Neural cell (in vitro differentiated cells): ENCODE measurements at regions not wholly inside any gene's neighbourhood (a gene's known extent, or its start where the extent isn't known, plus 50 kb on each side); places are given as distances from the start of the nearest gene placed in this dataset.

Experiments
- H2AFZ ChIP-seq: fragments of 200-600, 300-800 bp; sonication (generic), shearing (Covaris generic); 2 replicates; pipeline ENCODE4 v1.6.0; 2014; ENCODE audit warnings: low read depth, mild to moderate bottlenecking, antibody characterized with exemption, low read length, moderate library complexity
- H3F3A ChIP-seq: fragments of 200-600 bp; shearing (Covaris generic); 2 replicates; pipeline ENCODE4 v1.6.1; 2016; ENCODE audit warnings: mild to moderate bottlenecking, moderate library complexity, mixed read lengths, antibody characterized with exemption, low read length; ENCODE audit not compliant: insufficient read depth, poor library complexity, severe bottlenecking
- H3K27ac ChIP-seq: fragments of 200-600, 300-800 bp; sonication (generic), shearing (Covaris generic); 2 replicates; pipeline ENCODE4 v1.5.1; 2014; ENCODE audit warnings: mild to moderate bottlenecking, low read length, moderate library complexity
- H3K27me3 ChIP-seq: fragments of 300-800, 200-600 bp; sonication (generic), shearing (Covaris generic); 2 replicates; pipeline ENCODE4 v1.6.0; 2014; ENCODE audit warnings: mild to moderate bottlenecking, low read depth, low read length, moderate library complexity; ENCODE audit not compliant: insufficient read depth
- H3K36me3 ChIP-seq: fragments of 300-800, 200-600 bp; sonication (generic), shearing (Covaris generic); 2 replicates; pipeline ENCODE4 v1.5.1; 2014; ENCODE audit warnings: mild to moderate bottlenecking, antibody characterized with exemption, low read length, moderate library complexity; ENCODE audit not compliant: insufficient read depth
- H3K4me2 ChIP-seq: fragments of 300-800, 200-600 bp; sonication (generic), shearing (Covaris generic); 2 replicates; pipeline ENCODE4 v1.6.0; 2014; ENCODE audit warnings: mild to moderate bottlenecking, low read length
- H3K4me3 ChIP-seq: fragments of 300-800, 200-600 bp; sonication (generic), shearing (Covaris generic); 2 replicates; pipeline ENCODE4 v1.5.1; 2014; ENCODE audit warnings: mild to moderate bottlenecking, low read length, moderate library complexity
- H3K79me2 ChIP-seq: fragments of 200-600 bp; shearing (Covaris generic); replicated peaks from 2 replicates; pipeline ENCODE4 v1.6.0; 2014; ENCODE audit warnings: mild to moderate bottlenecking, low read length, moderate library complexity; ENCODE audit not compliant: insufficient read depth
- H3K9ac ChIP-seq: fragments of 300-800, 200-600 bp; sonication (generic), shearing (Covaris generic); 2 replicates; pipeline ENCODE4 v1.6.1; 2016; ENCODE audit warnings: mild to moderate bottlenecking, low read length, mixed read lengths
- H3K9me2 ChIP-seq: fragments of 200-600 bp; shearing (Covaris generic); 2 replicates; pipeline ENCODE4 v1.6.1; 2016; ENCODE audit warnings: mild to moderate bottlenecking, low read length, mixed read lengths; ENCODE audit not compliant: insufficient read depth
- H3K9me3 ChIP-seq: fragments of 200-600, 300-800 bp; sonication (generic), shearing (Covaris generic); 2 replicates; pipeline ENCODE4 v1.6.1; 2016; ENCODE audit warnings: mild to moderate bottlenecking, mixed run types, low read length, moderate library complexity, mixed read lengths
- H4K20me1 ChIP-seq: fragments of 200-600 bp; shearing (Covaris generic); 2 replicates; pipeline ENCODE4 v1.6.1; 2016; ENCODE audit warnings: mild to moderate bottlenecking, mixed run types; ENCODE audit not compliant: insufficient read depth
- CTCF ChIP-seq: fragments of 450-650 bp; IDR thresholded peaks from 2 replicates; pipeline ENCODE4 v1.5.1; 2014; ENCODE audit warnings: antibody characterized with exemption, mild to moderate bottlenecking, moderate library complexity; ENCODE audit not compliant: poor library complexity, severe bottlenecking
- EP300 ChIP-seq: fragments of 450-650 bp; conservative IDR thresholded peaks from 2 replicates; pipeline ENCODE4 v1.6.1; 2014; ENCODE audit warnings: antibody characterized with exemption, mild to moderate bottlenecking, moderate library complexity; ENCODE audit not compliant: poor library complexity, severe bottlenecking
- EZH2 ChIP-seq: fragments of 200-600, 300-800 bp; shearing (Covaris generic), sonication (generic); IDR thresholded peaks from 2 replicates; pipeline ENCODE4 v1.6.1; 2014; ENCODE audit warnings: antibody characterized with exemption, low read length, borderline replicate concordance, mild to moderate bottlenecking; ENCODE audit not compliant: insufficient read depth, poor library complexity, severe bottlenecking
- MXI1 ChIP-seq: fragments of 450-650 bp; conservative IDR thresholded peaks from 2 replicates; pipeline ENCODE4 v1.6.1; 2014; ENCODE audit warnings: antibody characterized with exemption, mild to moderate bottlenecking; ENCODE audit not compliant: poor library complexity, severe bottlenecking
- POLR2AphosphoS5 ChIP-seq: IDR thresholded peaks from 2 replicates; pipeline ENCODE4 v1.6.1; 2012
- RAD21 ChIP-seq: fragments of 450-650 bp; conservative IDR thresholded peaks from 2 replicates; pipeline ENCODE4 v1.6.1; 2014; ENCODE audit warnings: antibody characterized with exemption, mild to moderate bottlenecking, moderate library complexity
- REST ChIP-seq: IDR thresholded peaks from 2 replicates; pipeline ENCODE4 v1.6.1; 2012; ENCODE audit warnings: borderline replicate concordance
- SMC3 ChIP-seq: fragments of 450-650 bp; conservative IDR thresholded peaks from 2 replicates; pipeline ENCODE4 v1.6.1; 2014; ENCODE audit warnings: antibody characterized with exemption, mild to moderate bottlenecking, moderate library complexity; ENCODE audit not compliant: poor library complexity
- TAF1 ChIP-seq: IDR thresholded peaks from 2 replicates; pipeline ENCODE4 v1.6.1; 2012; ENCODE audit warnings: low read depth

GRCh38 chr6:126551832-126552231, 211.9 kb downstream of the CENPW start:
- Histone ChIP-seq H3K36me3 (no peaks in the 10 kb centered on the region), H3K79me2 (no peaks in the 10 kb centered on the region), H4K20me1 (no peaks in the 10 kb centered on the region), H2AFZ (no peak overlapping the region), H3K27ac (no peak overlapping the region), H3K9ac (no peak overlapping the region), H3K9me2 (no peaks in the 10 kb centered on the region), H3K27me3 (no peaks in the 10 kb centered on the region), H3K4me2 (no peak overlapping the region), H3F3A (no peaks in the 10 kb centered on the region), H3K9me3 (no peaks in the 10 kb centered on the region), H3K4me3 (no peak overlapping the region)
- TF ChIP-seq EP300, result no peak
- no peak for TF ChIP-seq MXI1
- no peak for TF ChIP-seq SMC3
- TF ChIP-seq REST, result no peak
- TF ChIP-seq CTCF, result no peak
- no peak for TF ChIP-seq EZH2
- TF ChIP-seq TAF1, result no peak
- TF ChIP-seq RAD21, result no peak
- no peak for TF ChIP-seq POLR2AphosphoS5

GRCh38 chr6:126553854-126554253, 213.9 kb downstream of the CENPW start:
- Histone ChIP-seq H2AFZ (no peak overlapping the region), H3K4me3 (no peak overlapping the region), H3K4me2 (no peak overlapping the region), H3K9me2 (no peaks in the 10 kb centered on the region), H3K9me3 (peaks cover 2% of the 10 kb centered on the region), H4K20me1 (no peaks in the 10 kb centered on the region), H3K9ac (no peak overlapping the region), H3K27ac (no peak overlapping the region), H3F3A (no peaks in the 10 kb centered on the region), H3K79me2 (no peaks in the 10 kb centered on the region), H3K27me3 (no peaks in the 10 kb centered on the region), H3K36me3 (no peaks in the 10 kb centered on the region)
- TF ChIP-seq REST, result no peak
- no peak for TF ChIP-seq RAD21
- no peak for TF ChIP-seq TAF1
- no peak for TF ChIP-seq SMC3
- no peak for TF ChIP-seq EZH2
- no peak for TF ChIP-seq MXI1
- no peak for TF ChIP-seq POLR2AphosphoS5
- no peak for TF ChIP-seq CTCF
